H1 (cell line): ENCODE measurements at regions not wholly inside any gene's neighbourhood (a gene's known extent, or its start where the extent isn't known, plus 50 kb on each side); places are given as distances from the start of the nearest gene placed in this dataset.

Source experiments
- KDM1A ChIP-seq: fragments of 200-600, 300-600 bp; sonication (generic); IDR thresholded peaks from 2 replicates; pipeline ENCODE4 v1.7.1; 2016; ENCODE audit warnings: mild to moderate bottlenecking, low read length, borderline replicate concordance
- POU5F1 ChIP-seq: IDR thresholded peaks from 2 replicates; pipeline ENCODE4 v1.6.1; 2011; ENCODE audit warnings: low read depth, mild to moderate bottlenecking, low read length, moderate library complexity
- TCF12 ChIP-seq: IDR thresholded peaks from 2 replicates; pipeline ENCODE4 v1.6.1; 2011; ENCODE audit warnings: low read depth, mild to moderate bottlenecking, low read length

- TF ChIP-seq POU5F1 (no peak), KDM1A (no peak), TCF12 (no peak)
Observed at GRCh38 chr4:126364311-126364911, 1049.7 kb downstream of the FAT4 start (continued).
